ENCODE measurements at regions not wholly inside any gene's neighbourhood (a gene's known extent, or its start where the extent isn't known, plus 50 kb on each side); places are given as distances from the start of the nearest gene placed in this dataset.

GRCh38 chr10:35938160-35938559 lies 296.1 kb upstream of the FZD8 start:
- H3K9ac ChIP-seq = no peak overlapping the region
- no peaks in the 10 kb centered on the region for H3K36me3 ChIP-seq (ENCODE audit: insufficient read depth)
- no peak for TF ChIP-seq CTCF (conservative IDR thresholded peaks at IDR 0.05; ENCODE audit: low read depth, low read length)
- H3K4me2 ChIP-seq = no peak overlapping the region
- no peaks in the 10 kb centered on the region for H3K79me2 ChIP-seq (ENCODE audit: insufficient read depth, low read depth)
- no peaks in the 10 kb centered on the region for H4K20me1 ChIP-seq (ENCODE audit: insufficient read depth)
- H3K4me3 ChIP-seq (IDR thresholded peaks at IDR 0.05; ENCODE audit: insufficient read depth, low read depth, low read length) = no peak overlapping the region
- H3K4me1 ChIP-seq (ENCODE audit: low read depth, poor library complexity, severe bottlenecking) = no peaks in the 10 kb centered on the region
- H2AFZ ChIP-seq (ENCODE audit: low read depth) = no peak overlapping the region
- H3K27ac ChIP-seq = no peak overlapping the region
- no peaks in the 10 kb centered on the region for H3K27me3 ChIP-seq (ENCODE audit: insufficient read depth, low read depth)

- no peak for TF ChIP-seq CTCF (conservative IDR thresholded peaks at IDR 0.05; ENCODE audit: low read depth, low read length)
- H3K36me3 ChIP-seq (ENCODE audit: insufficient read depth) = no peaks in the 10 kb centered on the region
- no peaks in the 10 kb centered on the region for H3K27me3 ChIP-seq (ENCODE audit: insufficient read depth, low read depth)
- no peaks in the 10 kb centered on the region for H3K4me1 ChIP-seq (ENCODE audit: low read depth, poor library complexity, severe bottlenecking)
- no peak overlapping the region for H3K4me2 ChIP-seq
- no peak overlapping the region for H3K27ac ChIP-seq
- H2AFZ ChIP-seq (ENCODE audit: low read depth) = no peak overlapping the region
- H4K20me1 ChIP-seq (ENCODE audit: insufficient read depth) = no peaks in the 10 kb centered on the region
- no peak overlapping the region for H3K9ac ChIP-seq
- H3K4me3 ChIP-seq (IDR thresholded peaks at IDR 0.05; ENCODE audit: insufficient read depth, low read depth, low read length) = no peak overlapping the region
- no peaks in the 10 kb centered on the region for H3K79me2 ChIP-seq (ENCODE audit: insufficient read depth, low read depth)
Observed at GRCh38 chr10:35937546-35937945, 295.4 kb upstream of the FZD8 start.

- H3K4me2 ChIP-seq = no peak overlapping the region
- no peak overlapping the region for H2AFZ ChIP-seq (ENCODE audit: low read depth)
- no peak overlapping the region for H3K27ac ChIP-seq
- no peak for TF ChIP-seq CTCF (conservative IDR thresholded peaks at IDR 0.05; ENCODE audit: low read depth, low read length)
- H3K9ac ChIP-seq = no peak overlapping the region
- H3K27me3 ChIP-seq (ENCODE audit: insufficient read depth, low read depth) = no peaks in the 10 kb centered on the region
- no peaks in the 10 kb centered on the region for H3K36me3 ChIP-seq (ENCODE audit: insufficient read depth)
- H3K4me3 ChIP-seq (IDR thresholded peaks at IDR 0.05; ENCODE audit: insufficient read depth, low read depth, low read length) = no peak overlapping the region
- H4K20me1 ChIP-seq (ENCODE audit: insufficient read depth) = no peaks in the 10 kb centered on the region
- no peaks in the 10 kb centered on the region for H3K79me2 ChIP-seq (ENCODE audit: insufficient read depth, low read depth)
- no peaks in the 10 kb centered on the region for H3K4me1 ChIP-seq (ENCODE audit: low read depth, poor library complexity, severe bottlenecking)
Observed at GRCh38 chr10:35934642-35934995, 292.5 kb upstream of the FZD8 start.

GRCh38 chr10:35933940-35934641 lies 292.0 kb upstream of the FZD8 start:
- no peak overlapping the region for H3K27ac ChIP-seq
- H3K9ac ChIP-seq = no peak overlapping the region
- no peak overlapping the region for H2AFZ ChIP-seq (ENCODE audit: low read depth)
- H3K4me2 ChIP-seq = no peak overlapping the region
- no peak for TF ChIP-seq CTCF (conservative IDR thresholded peaks at IDR 0.05; ENCODE audit: low read depth, low read length)
- no peak overlapping the region for H3K4me3 ChIP-seq (IDR thresholded peaks at IDR 0.05; ENCODE audit: insufficient read depth, low read depth, low read length)
- no peaks in the 10 kb centered on the region for H3K4me1 ChIP-seq (ENCODE audit: low read depth, poor library complexity, severe bottlenecking)
- H3K79me2 ChIP-seq (ENCODE audit: insufficient read depth, low read depth) = no peaks in the 10 kb centered on the region
- no peaks in the 10 kb centered on the region for H3K27me3 ChIP-seq (ENCODE audit: insufficient read depth, low read depth)
- no peaks in the 10 kb centered on the region for H3K36me3 ChIP-seq (ENCODE audit: insufficient read depth)
- no peaks in the 10 kb centered on the region for H4K20me1 ChIP-seq (ENCODE audit: insufficient read depth)

Data from KMS-11 (cell line).